Neuron (in vitro differentiated cells): ENCODE measurements at regions not wholly inside any gene's neighbourhood (a gene's known extent, or its start where the extent isn't known, plus 50 kb on each side); places are given as distances from the start of the nearest gene placed in this dataset.

Experiments
- H2AFZ ChIP-seq: one replicate; pipeline ENCODE4 v1.6.1; 2013; ENCODE audit warnings: low read depth, mild to moderate bottlenecking, inconsistent platforms, low read length, moderate library complexity
- H3K27me3 ChIP-seq: one replicate; pipeline ENCODE4 v1.6.1; 2013; ENCODE audit warnings: low read length; ENCODE audit not compliant: insufficient read depth
- H3K36me3 ChIP-seq: one replicate; pipeline ENCODE4 v1.6.1; 2013; ENCODE audit warnings: low read length; ENCODE audit not compliant: insufficient read depth
- H3K4me1 ChIP-seq: one replicate; pipeline ENCODE4 v1.6.1; 2013; ENCODE audit warnings: low read length; ENCODE audit not compliant: insufficient read depth
- H3K4me3 ChIP-seq: 2 replicates; pipeline ENCODE4 v1.5.1; 2013; ENCODE audit warnings: mild to moderate bottlenecking, low read length, moderate library complexity
- H3K9me3 ChIP-seq: one replicate; pipeline ENCODE4 v1.6.1; 2013; ENCODE audit warnings: low read length

DNA sequence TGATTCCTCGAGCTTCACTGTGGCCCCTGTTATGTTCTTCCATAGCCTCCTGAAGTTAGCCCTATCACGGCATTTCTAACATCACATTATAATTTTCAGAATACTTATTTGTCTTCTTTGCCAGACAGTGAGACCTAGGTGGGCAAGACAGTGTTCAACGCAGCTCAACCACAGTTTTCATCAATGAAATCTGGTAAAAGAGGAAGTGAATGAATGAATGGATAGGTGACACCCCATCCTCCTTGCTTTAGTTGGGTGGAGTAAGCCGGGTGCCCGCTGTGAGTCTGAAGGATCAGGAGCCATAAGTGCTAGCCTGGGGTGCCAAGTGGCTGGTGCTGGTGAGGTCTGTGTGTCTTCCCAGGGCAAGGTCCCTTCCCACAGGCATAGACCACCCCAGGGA, 60.2 kb upstream of the MTNR1B start:
- no peaks in the 10 kb centered on the region for H3K4me1 ChIP-seq
- no peak overlapping the region for H3K4me3 ChIP-seq
- no peak overlapping the region for H2AFZ ChIP-seq
- H3K9me3 ChIP-seq: no peaks in the 10 kb centered on the region
- H3K36me3 ChIP-seq: no peaks in the 10 kb centered on the region
- peaks cover 2% of the 10 kb centered on the region for H3K27me3 ChIP-seq

GRCh38 chr11:92911478-92911877, 58.0 kb upstream of the MTNR1B start:
- Histone ChIP-seq H3K36me3 (no peaks in the 10 kb centered on the region), H3K4me1 (no peaks in the 10 kb centered on the region), H3K4me3 (no peak overlapping the region), H3K27me3 (peaks cover 2% of the 10 kb centered on the region), H2AFZ (no peak overlapping the region), H3K9me3 (no peaks in the 10 kb centered on the region)

- Histone ChIP-seq H3K4me1 (peaks cover 3% of the 10 kb centered on the region), H3K4me3 (no peak overlapping the region), H3K9me3 (no peaks in the 10 kb centered on the region), H2AFZ (no peak overlapping the region), H3K36me3 (no peaks in the 10 kb centered on the region), H3K27me3 (peaks cover 2% of the 10 kb centered on the region)
Observed at GRCh38 chr11:92915551-92915950, 53.9 kb upstream of the MTNR1B start.

- H2AFZ ChIP-seq: no peak overlapping the region
- H3K9me3 ChIP-seq: no peaks in the 10 kb centered on the region
- H3K4me1 ChIP-seq: peaks cover 3% of the 10 kb centered on the region
- no peaks in the 10 kb centered on the region for H3K36me3 ChIP-seq
- peaks cover 2% of the 10 kb centered on the region for H3K27me3 ChIP-seq
- no peak overlapping the region for H3K4me3 ChIP-seq
Observed at GRCh38 chr11:92916299-92916698, 53.2 kb upstream of the MTNR1B start.

GRCh38 chr11:92917927-92918326, 51.5 kb upstream of the MTNR1B start:
- Histone ChIP-seq H3K4me3 (no peak overlapping the region), H2AFZ (no peak overlapping the region), H3K9me3 (no peaks in the 10 kb centered on the region), H3K27me3 (no peaks in the 10 kb centered on the region), H3K36me3 (no peaks in the 10 kb centered on the region), H3K4me1 (peaks cover 3% of the 10 kb centered on the region)

DNA sequence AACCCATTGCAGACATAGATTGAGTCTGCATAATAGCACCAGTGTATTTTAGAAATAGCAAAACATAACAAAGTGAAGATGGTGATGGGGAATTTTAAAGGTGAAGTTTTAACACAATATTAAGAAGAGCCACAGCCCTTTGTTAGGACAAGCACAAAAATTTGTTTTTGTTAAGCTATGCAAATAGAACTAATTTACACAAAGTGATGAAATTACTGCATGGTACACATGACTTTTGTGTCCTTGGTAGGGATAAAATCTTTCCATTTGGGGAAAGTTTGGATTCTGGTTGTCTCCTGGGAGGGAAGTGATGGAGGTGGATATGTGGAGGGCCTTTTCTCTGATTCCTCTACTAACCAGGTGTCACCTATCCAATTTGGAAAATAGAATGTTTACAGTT, 50.4 kb upstream of the MTNR1B start:
- Histone ChIP-seq H3K27me3 (no peaks in the 10 kb centered on the region), H3K36me3 (no peaks in the 10 kb centered on the region), H2AFZ (no peak overlapping the region), H3K4me1 (peaks cover 3% of the 10 kb centered on the region), H3K9me3 (no peaks in the 10 kb centered on the region), H3K4me3 (no peak overlapping the region)
